A673 (cell line): ENCODE measurements at regions not wholly inside any gene's neighbourhood (a gene's known extent, or its start where the extent isn't known, plus 50 kb on each side); places are given as distances from the start of the nearest gene placed in this dataset.

Experiments used
- BruUV-seq: library from RNA; stranded (reverse); fragments of 400-500 nt; replicated peaks from 2 replicates; lab custom pipeline; 2021; lab: Mats Ljungman, UMichigan
- CTCF ChIA-PET: fragments of 300-600 bp; sonication (Branson Sonifier 250); formaldehyde crosslinking; loops from one replicate; lab custom pipeline; 2022; ENCODE audit warnings: antibody characterized with exemption; lab: Charles Lee
- POLR2A ChIA-PET: fragments of 300-600 bp; sonication (Branson Sonifier 250); formaldehyde crosslinking; loops from one replicate; lab custom pipeline; 2022; ENCODE audit warnings: antibody characterized with exemption; ENCODE audit not compliant: low non-redundant PET; lab: Charles Lee
- DNase-seq: peaks from one replicate; pipeline ENCODE4 v3.0.0-alpha.2; 2015; ENCODE audit warnings: low spot score
- H3K27ac ChIP-seq: fragments of 200-600 bp; sonication (generic); 2 replicates; pipeline ENCODE4 v1.5.1; 2016; ENCODE audit warnings: mixed run types, low read depth, mild to moderate bottlenecking, mixed read lengths, antibody characterized with exemption, low read length; ENCODE audit not compliant: poor library complexity, severe bottlenecking
- H3K27me3 ChIP-seq: fragments of 200-600 bp; sonication (generic); replicated peaks from 2 replicates; pipeline ENCODE4 v1.6.1; 2017; ENCODE audit warnings: mixed run types, low read depth, mild to moderate bottlenecking, mixed read lengths, antibody characterized with exemption, low read length; ENCODE audit not compliant: insufficient read depth, poor library complexity
- H3K36me3 ChIP-seq: fragments of 200-600 bp; sonication (generic); 2 replicates; pipeline ENCODE4 v1.6.1; 2016; ENCODE audit warnings: mixed run types, mild to moderate bottlenecking, mixed read lengths, antibody characterized with exemption, low read length; ENCODE audit not compliant: insufficient read depth, poor library complexity, severe bottlenecking
- H3K4me1 ChIP-seq: fragments of 200-600 bp; sonication (generic); 2 replicates; pipeline ENCODE4 v1.6.1; 2017; ENCODE audit warnings: mixed run types, mild to moderate bottlenecking, mixed read lengths, antibody characterized with exemption, low read length; ENCODE audit not compliant: insufficient read depth, poor library complexity, severe bottlenecking
- H3K4me3 ChIP-seq: fragments of 200-600 bp; sonication (generic); 2 replicates; pipeline ENCODE4 v1.5.1; 2016; ENCODE audit warnings: low read depth, mixed run types, mild to moderate bottlenecking, mixed read lengths, low read length; ENCODE audit not compliant: poor library complexity, severe bottlenecking
- H3K9me3 ChIP-seq: fragments of 200-600 bp; sonication (generic); 2 replicates; pipeline ENCODE4 v1.6.1; 2016; ENCODE audit warnings: mixed run types, low read depth, mild to moderate bottlenecking, mixed read lengths, antibody characterized with exemption, low read length; ENCODE audit not compliant: poor library complexity, severe bottlenecking
- CTCF ChIP-seq: fragments of 300-800, 200-600 bp; sonication (generic); conservative IDR thresholded peaks from 2 replicates; pipeline ENCODE4 v1.5.1; 2017; ENCODE audit warnings: low read depth, mild to moderate bottlenecking, antibody characterized with exemption, low read length, moderate library complexity, mixed read lengths
- EZH2 ChIP-seq: fragments of 200-600 bp; sonication (generic); IDR thresholded peaks from 2 replicates; pipeline ENCODE4 v1.6.1; 2017; ENCODE audit warnings: borderline replicate concordance, low read depth, mild to moderate bottlenecking, mixed read lengths, antibody characterized with exemption, low read length; ENCODE audit not compliant: poor library complexity, severe bottlenecking
- intact Hi-C: fragments of 100-400 bp; cut with micrococcal nuclease; formaldehyde crosslinking; loops from one replicate; pipeline ENCODE4 v1.10.0; 2022; ENCODE audit not compliant: unreplicated experiment

- ChIA-PET CTCF (interaction anchor here (0.6 kb wide), 1 partner anchor 27 kb away, joined by 3 read pairs; no protein-coding TSS in a partner anchor), POLR2A (no interaction called here)
- Histone ChIP-seq H3K36me3 (no peaks in the 10 kb centered on the region), H3K9me3 (no peaks in the 10 kb centered on the region), H3K27ac (no peak overlapping the region), H3K4me3 (no peak overlapping the region), H3K4me1 (peaks cover 5% of the 10 kb centered on the region), H3K27me3 (no peaks in the 10 kb centered on the region)
- intact Hi-C loops = no loop called here
- no peak for DNase-seq
- TF ChIP-seq EZH2 (no peak), CTCF (no peak)
- BruUV-seq = no TSS peak
Measured at GRCh38 chr4:138521809-138522208, 279.7 kb upstream of the SLC7A11 start.

- POLR2A ChIA-PET = no interaction called here
- Histone ChIP-seq H3K27ac (no peak overlapping the region), H3K4me3 (no peak overlapping the region), H3K36me3 (no peaks in the 10 kb centered on the region), H3K9me3 (no peaks in the 10 kb centered on the region), H3K27me3 (no peaks in the 10 kb centered on the region), H3K4me1 (peaks cover 5% of the 10 kb centered on the region)
- no TSS peak for BruUV-seq
- DNase-seq = no peak
- TF ChIP-seq CTCF = no peak
- TF ChIP-seq EZH2 = no peak
- CTCF ChIA-PET = no interaction called here
- intact Hi-C loops = no loop called here
Measured at GRCh38 chr4:138519436-138519835, 277.3 kb upstream of the SLC7A11 start.

GRCh38 chr4:138513535-138513934, 271.4 kb upstream of the SLC7A11 start:
- Histone ChIP-seq H3K9me3 (no peaks in the 10 kb centered on the region), H3K4me3 (no peak overlapping the region), H3K4me1 (peaks cover 3% of the 10 kb centered on the region), H3K27ac (no peak overlapping the region), H3K36me3 (no peaks in the 10 kb centered on the region), H3K27me3 (no peaks in the 10 kb centered on the region)
- BruUV-seq = no TSS peak
- CTCF ChIA-PET = no interaction called here
- TF ChIP-seq CTCF = no peak
- TF ChIP-seq EZH2 = no peak
- DNase-seq = no peak
- intact Hi-C loops = no loop called here
- POLR2A ChIA-PET = no interaction called here
